HCT116 (cell line): ENCODE measurements at regions not wholly inside any gene's neighbourhood (a gene's known extent, or its start where the extent isn't known, plus 50 kb on each side); places are given as distances from the start of the nearest gene placed in this dataset.

Source experiments
- ATAC-seq: fragments of 200-7000 bp; cut with Tn5 transposase; 2 replicates; pipeline ENCODE4 v1.9.1; 2020; ENCODE audit warnings: mild to moderate bottlenecking, moderate library complexity
- BruUV-seq: library from RNA; stranded (reverse); fragments of 400-500 nt; replicated peaks from 2 replicates; lab custom pipeline; 2021; lab: Mats Ljungman, UMichigan
- CTCF ChIA-PET: fragments of 300-600 bp; sonication (Branson Sonifier 250); formaldehyde crosslinking; loops from one replicate; lab custom pipeline; 2021; ENCODE audit warnings: antibody characterized with exemption; lab: Charles Lee
- POLR2A ChIA-PET: fragments of 300-600, 350-600 bp; sonication (Branson Sonifier 250); formaldehyde crosslinking; loops from one replicate; lab custom pipeline; 2021; ENCODE audit warnings: antibody characterized with exemption; lab: Charles Lee
- RAD21 ChIA-PET, 2 experiments: fragments of 300-600 bp; sonication (Branson Sonifier 250); formaldehyde crosslinking; loops; one replicate each; lab custom pipeline; 2023; ENCODE audit warnings: low total read pairs in 2 of 2; ENCODE audit not compliant: uncharacterized antibody in 2 of 2, unreplicated experiment in 2 of 2, low non-redundant PET in 1 of 2; lab: Charles Lee
- DNase-seq: peaks from one replicate; pipeline ENCODE4 v3.0.0-alpha.2; 2010; ENCODE audit warnings: low read depth, low spot score
- H2AFZ ChIP-seq: fragments of 200-600 bp; shearing (Covaris generic), sonication (generic); 2 replicates; pipeline ENCODE4 v1.6.1; 2017; ENCODE audit warnings: low read depth, mixed run types, mixed read lengths, antibody characterized with exemption, low read length; ENCODE audit not compliant: poor library complexity, severe bottlenecking
- H3K27ac ChIP-seq: 2 replicates; pipeline ENCODE4 v1.5.1; 2012; ENCODE audit warnings: low read depth, low read length
- H3K27me3 ChIP-seq: fragments of 200-600 bp; sonication (generic); 2 replicates; pipeline ENCODE4 v1.6.1; 2016; ENCODE audit warnings: mixed run types, low read length, mixed read lengths; ENCODE audit not compliant: insufficient read depth
- H3K36me3 ChIP-seq, 2 experiments: fragments of 200-500 bp in 1 of 2; fragments of 200-600 bp in 1 of 2; sonication (Bioruptor generic) in 1 of 2; sonication (generic) in 1 of 2; 2 replicates each; pipeline versions ENCODE4 v1.5.1 to v1.6.1; 2014 to 2016; ENCODE audit warnings: low read length in 2 of 2, inconsistent platforms in 1 of 2, mixed read lengths in 1 of 2, mixed run types in 1 of 2; ENCODE audit not compliant: insufficient read depth in 2 of 2, control insufficient read depth in 1 of 2
- H3K4me1 ChIP-seq, 2 experiments: fragments of 200-600 bp in 1 of 2; sonication (generic) in 1 of 2; 2 replicates each; pipeline versions ENCODE4 v1.5.1 to v1.6.1; 2012 to 2017; ENCODE audit warnings: low read length in 2 of 2, inconsistent platforms in 1 of 2, mild to moderate bottlenecking in 1 of 2, mixed read lengths in 1 of 2, mixed run types in 1 of 2, moderate library complexity in 1 of 2; ENCODE audit not compliant: insufficient read depth in 2 of 2, control insufficient read depth in 1 of 2
- H3K4me2 ChIP-seq: fragments of 200-600 bp; sonication (generic); 2 replicates; pipeline ENCODE4 v1.6.1; 2017; ENCODE audit warnings: mixed run types, low read length, mixed read lengths
- H3K4me3 ChIP-seq, 2 experiments: fragments of 200-600 bp in 1 of 2; sonication (generic) in 1 of 2; replicated peaks in 1 of 2; 2 replicates each; pipeline ENCODE4 v1.5.1; 2011 to 2016; ENCODE audit warnings: low read length in 2 of 2, control low read depth in 1 of 2, low read depth in 1 of 2, mild to moderate bottlenecking in 1 of 2, mixed read lengths in 1 of 2, mixed run types in 1 of 2
- H3K79me2 ChIP-seq: fragments of 200-600 bp; sonication (generic); 2 replicates; pipeline ENCODE4 v1.6.1; 2017; ENCODE audit warnings: mild to moderate bottlenecking, mixed run types, low read length, moderate library complexity, mixed read lengths; ENCODE audit not compliant: insufficient read depth
- H3K9ac ChIP-seq: fragments of 200-600 bp; sonication (generic); 2 replicates; pipeline ENCODE4 v1.6.1; 2016; ENCODE audit warnings: low read length, mixed read lengths
- H3K9me2 ChIP-seq: fragments of 200-600 bp; sonication (generic), shearing (Covaris generic); 2 replicates; pipeline ENCODE4 v1.6.1; 2017; ENCODE audit warnings: mixed run types, mild to moderate bottlenecking, moderate library complexity; ENCODE audit not compliant: insufficient read depth
- H3K9me3 ChIP-seq, 2 experiments: fragments of 200-500 bp in 1 of 2; fragments of 200-600 bp in 1 of 2; sonication (Bioruptor generic) in 1 of 2; sonication (generic) in 1 of 2; 2 replicates each; pipeline ENCODE4 v1.6.1; 2014 to 2017; ENCODE audit warnings: low read length in 2 of 2, mixed read lengths in 2 of 2, inconsistent platforms in 1 of 2, low read depth in 1 of 2, mild to moderate bottlenecking in 1 of 2, mixed run types in 1 of 2, moderate library complexity in 1 of 2; ENCODE audit not compliant: control insufficient read depth in 1 of 2, insufficient read depth in 1 of 2
- H4K20me1 ChIP-seq: fragments of 200-600 bp; sonication (generic), shearing (Covaris generic); 2 replicates; pipeline ENCODE4 v1.6.1; 2017; ENCODE audit warnings: mixed run types, mild to moderate bottlenecking, moderate library complexity; ENCODE audit not compliant: insufficient read depth
- CBX3 ChIP-seq: IDR thresholded peaks from 2 replicates; pipeline ENCODE4 v1.6.1; 2012; ENCODE audit warnings: low read depth
- CEBPB ChIP-seq: IDR thresholded peaks from 2 replicates; pipeline ENCODE4 v1.6.1; 2012; ENCODE audit warnings: low read depth
- EGR1 ChIP-seq: IDR thresholded peaks from 2 replicates; pipeline ENCODE4 v1.6.1; 2012; ENCODE audit warnings: low read depth
- EZH2 ChIP-seq: fragments of 200-600 bp; sonication (generic); IDR thresholded peaks from 2 replicates; pipeline ENCODE4 v1.6.1; 2017; ENCODE audit warnings: antibody characterized with exemption, mixed run types
- FOSL1 ChIP-seq: IDR thresholded peaks from 2 replicates; pipeline ENCODE4 v1.6.1; 2012; ENCODE audit warnings: low read depth
- JUND ChIP-seq: IDR thresholded peaks from 2 replicates; pipeline ENCODE4 v1.6.1; 2012
- POLR2A ChIP-seq: IDR thresholded peaks from 2 replicates; pipeline ENCODE4 v1.7.0; 2011; ENCODE audit warnings: borderline replicate concordance; ENCODE audit not compliant: insufficient read depth, insufficient read length; ENCODE audit errors: extremely low read depth
- POLR2AphosphoS5 ChIP-seq: IDR thresholded peaks from 2 replicates; pipeline ENCODE4 v1.6.1; 2011; ENCODE audit warnings: mild to moderate bottlenecking, low read depth, low read length, moderate library complexity
- RAD21 ChIP-seq: IDR thresholded peaks from 2 replicates; pipeline ENCODE4 v1.6.1; 2012; ENCODE audit warnings: low read depth, mild to moderate bottlenecking
- SP1 ChIP-seq: IDR thresholded peaks from 2 replicates; pipeline ENCODE4 v1.6.1; 2012; ENCODE audit warnings: low read depth
- TCF7L2 ChIP-seq: IDR thresholded peaks from 2 replicates; pipeline ENCODE4 v1.7.0; 2011; ENCODE audit warnings: borderline replicate concordance, inconsistent platforms; ENCODE audit not compliant: insufficient read depth, insufficient read length; ENCODE audit errors: extremely low read depth
- YY1 ChIP-seq: IDR thresholded peaks from 2 replicates; pipeline ENCODE4 v1.6.1; 2011; ENCODE audit warnings: low read length, low read depth, moderate library complexity, mild to moderate bottlenecking; ENCODE audit not compliant: insufficient replicate concordance; ENCODE audit errors: extremely low read depth
- ZNF274 ChIP-seq: fragments of 200-500 bp; sonication (Bioruptor generic); IDR thresholded peaks from 2 replicates; pipeline ENCODE4 v1.6.1; 2014; ENCODE audit warnings: mild to moderate bottlenecking, low read depth, low read length, inconsistent platforms
- intact Hi-C: fragments of 100-400 bp; cut with micrococcal nuclease; formaldehyde crosslinking; loops from 2 replicates; pipeline ENCODE4 v1.10.0; 2022
- TF ChIP-seq, protein P1 (sequence below): IDR thresholded peaks from 2 replicates; pipeline ENCODE4 v1.6.1; 2011; ENCODE audit warnings: mild to moderate bottlenecking, low read length, moderate library complexity; ENCODE audit not compliant: insufficient replicate concordance; ENCODE audit errors: extremely low read depth
- TF ChIP-seq, protein P2 (sequence below): IDR thresholded peaks from 2 replicates; pipeline ENCODE4 v1.6.1; 2012; ENCODE audit warnings: low read depth

DNA sequence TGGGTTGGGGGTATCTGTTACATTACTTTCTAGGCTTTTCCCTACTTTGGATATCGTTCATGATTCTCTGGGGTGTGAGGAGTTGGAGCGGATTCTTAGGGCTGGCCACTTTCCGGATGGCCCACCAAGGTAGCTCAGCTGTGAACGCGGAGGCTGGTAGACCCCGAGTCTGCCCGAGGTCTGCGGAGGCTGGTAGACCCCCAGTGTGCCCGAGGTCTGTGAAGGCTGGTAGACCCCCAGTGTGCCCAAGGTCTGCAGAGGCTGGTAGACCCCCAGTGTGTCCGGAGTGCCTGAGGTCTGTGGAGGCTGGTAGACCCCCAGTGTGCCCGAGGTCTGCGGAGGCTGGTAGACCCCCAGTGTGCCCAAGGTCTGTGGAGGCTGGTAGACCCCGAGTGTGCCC lies 99.2 kb upstream of the ZNF469 start:
- DNase-seq, result no peak

More for the DNA sequence above, 99.2 kb upstream of the ZNF469 start:
- TF ChIP-seq EGR1 (no peak), SP1 (no peak), CBX3 (no peak), TCF7L2 (no peak), JUND (no peak), ZNF274 (no peak), POLR2A (no peak), YY1 (no peak), EZH2 (no peak), FOSL1 (no peak), POLR2AphosphoS5 (no peak), CEBPB (no peak), RAD21 (no peak)
- TF ChIP-seq, protein P1, sequence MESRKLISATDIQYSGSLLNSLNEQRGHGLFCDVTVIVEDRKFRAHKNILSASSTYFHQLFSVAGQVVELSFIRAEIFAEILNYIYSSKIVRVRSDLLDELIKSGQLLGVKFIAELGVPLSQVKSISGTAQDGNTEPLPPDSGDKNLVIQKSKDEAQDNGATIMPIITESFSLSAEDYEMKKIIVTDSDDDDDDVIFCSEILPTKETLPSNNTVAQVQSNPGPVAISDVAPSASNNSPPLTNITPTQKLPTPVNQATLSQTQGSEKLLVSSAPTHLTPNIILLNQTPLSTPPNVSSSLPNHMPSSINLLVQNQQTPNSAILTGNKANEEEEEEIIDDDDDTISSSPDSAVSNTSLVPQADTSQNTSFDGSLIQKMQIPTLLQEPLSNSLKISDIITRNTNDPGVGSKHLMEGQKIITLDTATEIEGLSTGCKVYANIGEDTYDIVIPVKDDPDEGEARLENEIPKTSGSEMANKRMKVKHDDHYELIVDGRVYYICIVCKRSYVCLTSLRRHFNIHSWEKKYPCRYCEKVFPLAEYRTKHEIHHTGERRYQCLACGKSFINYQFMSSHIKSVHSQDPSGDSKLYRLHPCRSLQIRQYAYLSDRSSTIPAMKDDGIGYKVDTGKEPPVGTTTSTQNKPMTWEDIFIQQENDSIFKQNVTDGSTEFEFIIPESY, result no peak
- TF ChIP-seq, protein P2, sequence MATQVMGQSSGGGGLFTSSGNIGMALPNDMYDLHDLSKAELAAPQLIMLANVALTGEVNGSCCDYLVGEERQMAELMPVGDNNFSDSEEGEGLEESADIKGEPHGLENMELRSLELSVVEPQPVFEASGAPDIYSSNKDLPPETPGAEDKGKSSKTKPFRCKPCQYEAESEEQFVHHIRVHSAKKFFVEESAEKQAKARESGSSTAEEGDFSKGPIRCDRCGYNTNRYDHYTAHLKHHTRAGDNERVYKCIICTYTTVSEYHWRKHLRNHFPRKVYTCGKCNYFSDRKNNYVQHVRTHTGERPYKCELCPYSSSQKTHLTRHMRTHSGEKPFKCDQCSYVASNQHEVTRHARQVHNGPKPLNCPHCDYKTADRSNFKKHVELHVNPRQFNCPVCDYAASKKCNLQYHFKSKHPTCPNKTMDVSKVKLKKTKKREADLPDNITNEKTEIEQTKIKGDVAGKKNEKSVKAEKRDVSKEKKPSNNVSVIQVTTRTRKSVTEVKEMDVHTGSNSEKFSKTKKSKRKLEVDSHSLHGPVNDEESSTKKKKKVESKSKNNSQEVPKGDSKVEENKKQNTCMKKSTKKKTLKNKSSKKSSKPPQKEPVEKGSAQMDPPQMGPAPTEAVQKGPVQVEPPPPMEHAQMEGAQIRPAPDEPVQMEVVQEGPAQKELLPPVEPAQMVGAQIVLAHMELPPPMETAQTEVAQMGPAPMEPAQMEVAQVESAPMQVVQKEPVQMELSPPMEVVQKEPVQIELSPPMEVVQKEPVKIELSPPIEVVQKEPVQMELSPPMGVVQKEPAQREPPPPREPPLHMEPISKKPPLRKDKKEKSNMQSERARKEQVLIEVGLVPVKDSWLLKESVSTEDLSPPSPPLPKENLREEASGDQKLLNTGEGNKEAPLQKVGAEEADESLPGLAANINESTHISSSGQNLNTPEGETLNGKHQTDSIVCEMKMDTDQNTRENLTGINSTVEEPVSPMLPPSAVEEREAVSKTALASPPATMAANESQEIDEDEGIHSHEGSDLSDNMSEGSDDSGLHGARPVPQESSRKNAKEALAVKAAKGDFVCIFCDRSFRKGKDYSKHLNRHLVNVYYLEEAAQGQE, result no peak
- no peak overlapping the region for H3K9ac ChIP-seq
- no peaks in the 10 kb centered on the region for H3K9me3 ChIP-seq
- no peak overlapping the region for H2AFZ ChIP-seq
- H3K27me3 ChIP-seq, result peaks cover 7% of the 10 kb centered on the region; the same call in 1 of the 2 replicates
- H3K36me3 ChIP-seq, result no peaks in the 10 kb centered on the region
- ChIA-PET RAD21 (no interaction called here), CTCF (no interaction called here), POLR2A (no interaction called here)
- intact Hi-C loops, result no loop called here
- H3K4me3 ChIP-seq, result no peak overlapping the region
- ATAC-seq, result no peak
- H3K4me2 ChIP-seq, result no peak overlapping the region
- no peaks in the 10 kb centered on the region for H4K20me1 ChIP-seq
- H3K9me2 ChIP-seq, result no peaks in the 10 kb centered on the region
- BruUV-seq, result no TSS peak
- H3K27ac ChIP-seq, result no peak overlapping the region
- H3K79me2 ChIP-seq, result no peaks in the 10 kb centered on the region
- peaks cover 7 to 17% of the 10 kb centered on the region in 2 experiments; a peak in 3 of 4 replicates for H3K4me1 ChIP-seq
